Keratinocyte (primary cell): ENCODE measurements at regions not wholly inside any gene's neighbourhood (a gene's known extent, or its start where the extent isn't known, plus 50 kb on each side); places are given as distances from the start of the nearest gene placed in this dataset.

Experiments used
- EZH2 ChIP-seq: IDR thresholded peaks from one replicate; pipeline ENCODE4 v1.6.1; 2012; ENCODE audit warnings: inconsistent platforms, mild to moderate bottlenecking, low read length, moderate library complexity
- TF ChIP-seq, protein P1 (sequence below), 3 experiments: IDR thresholded peaks in 1 of 3; conservative IDR thresholded peaks in 1 of 3; optimal IDR thresholded peaks in 1 of 3; 2 replicates in 2 of 3; 3 replicates in 1 of 3; pipeline versions ENCODE3 to v1.5.1; 2011; ENCODE audit warnings: low read length in 3 of 3, mild to moderate bottlenecking in 3 of 3, moderate library complexity in 2 of 3, control low read depth in 1 of 3, inconsistent platforms in 1 of 3; ENCODE audit not compliant: insufficient read depth in 2 of 3; ENCODE audit errors: extremely low read depth in 1 of 3

DNA sequence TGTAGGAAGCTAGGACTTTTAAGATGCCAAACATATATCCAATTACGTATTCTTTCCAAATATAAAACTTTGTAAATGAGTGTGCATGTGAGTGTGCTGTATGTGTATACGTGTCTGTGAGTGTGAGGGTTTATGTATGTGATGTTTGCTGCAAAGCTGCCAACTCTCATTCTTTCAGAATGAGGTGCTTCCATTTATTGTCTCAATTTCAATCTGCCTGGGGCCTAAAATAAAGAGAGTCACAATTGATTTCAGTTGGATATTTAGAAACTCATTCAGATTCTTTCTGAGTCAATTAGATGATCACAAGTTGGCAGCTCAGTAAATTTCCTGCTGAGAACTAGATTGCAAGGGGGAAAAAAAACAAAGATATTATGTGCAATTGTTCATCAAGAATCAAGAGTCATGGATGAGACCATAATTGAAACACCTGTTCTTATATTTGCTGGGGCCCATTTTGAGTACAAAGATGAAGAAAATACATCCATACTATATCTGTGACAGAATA, 621.2 kb upstream of the ACVR2A start:
- TF ChIP-seq, protein P1, sequence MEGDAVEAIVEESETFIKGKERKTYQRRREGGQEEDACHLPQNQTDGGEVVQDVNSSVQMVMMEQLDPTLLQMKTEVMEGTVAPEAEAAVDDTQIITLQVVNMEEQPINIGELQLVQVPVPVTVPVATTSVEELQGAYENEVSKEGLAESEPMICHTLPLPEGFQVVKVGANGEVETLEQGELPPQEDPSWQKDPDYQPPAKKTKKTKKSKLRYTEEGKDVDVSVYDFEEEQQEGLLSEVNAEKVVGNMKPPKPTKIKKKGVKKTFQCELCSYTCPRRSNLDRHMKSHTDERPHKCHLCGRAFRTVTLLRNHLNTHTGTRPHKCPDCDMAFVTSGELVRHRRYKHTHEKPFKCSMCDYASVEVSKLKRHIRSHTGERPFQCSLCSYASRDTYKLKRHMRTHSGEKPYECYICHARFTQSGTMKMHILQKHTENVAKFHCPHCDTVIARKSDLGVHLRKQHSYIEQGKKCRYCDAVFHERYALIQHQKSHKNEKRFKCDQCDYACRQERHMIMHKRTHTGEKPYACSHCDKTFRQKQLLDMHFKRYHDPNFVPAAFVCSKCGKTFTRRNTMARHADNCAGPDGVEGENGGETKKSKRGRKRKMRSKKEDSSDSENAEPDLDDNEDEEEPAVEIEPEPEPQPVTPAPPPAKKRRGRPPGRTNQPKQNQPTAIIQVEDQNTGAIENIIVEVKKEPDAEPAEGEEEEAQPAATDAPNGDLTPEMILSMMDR (optimal IDR thresholded peaks at IDR 0.05 in 1 of 3, IDR thresholded peaks at IDR 0.05 in 1 of 3, conservative IDR thresholded peaks at IDR 0.05 in 1 of 3; ENCODE audit: extremely low read depth in 1 of 3, insufficient read depth in 2 of 3, low read length in 3 of 3): no peak
- no peak for TF ChIP-seq EZH2
